ENCODE measurements at regions not wholly inside any gene's neighbourhood (a gene's known extent, or its start where the extent isn't known, plus 50 kb on each side); places are given as distances from the start of the nearest gene placed in this dataset.
"Not testable (repeated sequence)": the region's sequence is repeated elsewhere in the genome, so short reads cannot be mapped to it uniquely, and the experiment has no call there.

GRCh38 chr5:86305050-86305449 is 312.7 kb upstream of the COX7C start:
- H3K27ac ChIP-seq; H3K4me1 ChIP-seq; intact Hi-C loops (cut with DNase I); DNase-seq; H3K27me3 ChIP-seq; H3K4me3 ChIP-seq; H3K9me3 ChIP-seq; H3K36me3 ChIP-seq: not testable (repeated sequence)
- ATAC-seq = peak; percentile 53
- peak; percentile 31 for TF ChIP-seq CTCF (IDR thresholded peaks at IDR 0.05)

- H3K27me3 ChIP-seq = no peaks in the 10 kb centered on the region
Observed at GRCh38 chr5:86314951-86315350, 302.8 kb upstream of the COX7C start.

GRCh38 chr5:86320266-86320665 is 297.5 kb upstream of the COX7C start:
- Histone ChIP-seq H3K4me3 (no peak overlapping the region), H3K4me1 (no peaks in the 10 kb centered on the region), H3K27ac (no peak overlapping the region), H3K36me3 (no peaks in the 10 kb centered on the region), H3K9me3 (no peaks in the 10 kb centered on the region), H3K27me3 (no peaks in the 10 kb centered on the region)
- ATAC-seq = no peak
- intact Hi-C loops (cut with DNase I) = no loop called here
- TF ChIP-seq CTCF (IDR thresholded peaks at IDR 0.05) = no peak
- no peak for DNase-seq

More at GRCh38 chr5:86314951-86315350, 302.8 kb upstream of the COX7C start:
- no peak overlapping the region for H3K4me3 ChIP-seq
- ATAC-seq (no peak), DNase-seq (no peak)
- H3K36me3 ChIP-seq = no peaks in the 10 kb centered on the region
- no peaks in the 10 kb centered on the region for H3K4me1 ChIP-seq
- intact Hi-C loops (cut with DNase I) = no loop called here
- H3K27ac ChIP-seq = no peak overlapping the region
- no peaks in the 10 kb centered on the region for H3K9me3 ChIP-seq
- no peak for TF ChIP-seq CTCF (IDR thresholded peaks at IDR 0.05)

- intact Hi-C loops (cut with DNase I) = no loop called here
- Histone ChIP-seq H3K27ac (no peak overlapping the region), H3K36me3 (no peaks in the 10 kb centered on the region), H3K4me3 (no peak overlapping the region), H3K4me1 (no peaks in the 10 kb centered on the region), H3K9me3 (no peaks in the 10 kb centered on the region), H3K27me3 (no peaks in the 10 kb centered on the region)
- no peak for TF ChIP-seq CTCF (IDR thresholded peaks at IDR 0.05)
- no peak for ATAC-seq
- DNase-seq = no peak
Observed at GRCh38 chr5:86329318-86329717, 288.4 kb upstream of the COX7C start.

GRCh38 chr5:86330736-86331135 is 287.0 kb upstream of the COX7C start:
- Histone ChIP-seq H3K27ac (no peak overlapping the region), H3K36me3 (no peaks in the 10 kb centered on the region), H3K4me3 (no peak overlapping the region), H3K27me3 (no peaks in the 10 kb centered on the region), H3K4me1 (no peaks in the 10 kb centered on the region), H3K9me3 (no peaks in the 10 kb centered on the region)
- ATAC-seq (no peak), DNase-seq (no peak)
- no peak for TF ChIP-seq CTCF (IDR thresholded peaks at IDR 0.05)
- intact Hi-C loops (cut with DNase I) = no loop called here

- no peak for TF ChIP-seq CTCF (IDR thresholded peaks at IDR 0.05)
- no peaks in the 10 kb centered on the region for H3K4me1 ChIP-seq
- H3K27me3 ChIP-seq = no peaks in the 10 kb centered on the region
- no peaks in the 10 kb centered on the region for H3K9me3 ChIP-seq
- intact Hi-C loops (cut with DNase I) = no loop called here
- no peak overlapping the region for H3K4me3 ChIP-seq
- H3K36me3 ChIP-seq = no peaks in the 10 kb centered on the region
- ATAC-seq (no peak), DNase-seq (no peak)
- H3K27ac ChIP-seq = no peak overlapping the region
Observed at GRCh38 chr5:86332851-86333250, 284.9 kb upstream of the COX7C start.
